Neuronal stem cell (in vitro differentiated cells): ENCODE measurements at regions not wholly inside any gene's neighbourhood (a gene's known extent, or its start where the extent isn't known, plus 50 kb on each side); places are given as distances from the start of the nearest gene placed in this dataset.
A peak's percentile ranks its signal among the peaks of the same experiment; 100 is the strongest.

Experiments
- DNase-seq: peaks from one replicate; pipeline ENCODE4 v3.0.0-alpha.2; 2013; ENCODE audit warnings: low spot score
- H2AFZ ChIP-seq: one replicate; pipeline ENCODE4 v1.6.1; 2013; ENCODE audit warnings: mild to moderate bottlenecking, low read length, inconsistent platforms
- H2AK5ac ChIP-seq: 2 replicates; pipeline ENCODE4 v1.6.1; 2013; ENCODE audit warnings: low read depth, mild to moderate bottlenecking, inconsistent platforms, low read length, moderate library complexity, mixed read lengths
- H2BK120ac ChIP-seq: 2 replicates; pipeline ENCODE4 v1.6.1; 2013; ENCODE audit warnings: low read depth, mild to moderate bottlenecking, inconsistent platforms, low read length, moderate library complexity, mixed read lengths
- H2BK12ac ChIP-seq: one replicate; pipeline ENCODE4 v1.6.1; 2013; ENCODE audit warnings: low read length, inconsistent platforms
- H2BK15ac ChIP-seq: 2 replicates; pipeline ENCODE4 v1.6.1; 2013; ENCODE audit warnings: mild to moderate bottlenecking, low read length, inconsistent platforms, mixed read lengths
- H2BK5ac ChIP-seq: one replicate; pipeline ENCODE4 v1.6.1; 2013; ENCODE audit warnings: inconsistent platforms, mild to moderate bottlenecking, low read length, moderate library complexity
- H3K14ac ChIP-seq: one replicate; pipeline ENCODE4 v1.6.1; 2013; ENCODE audit warnings: low read length, inconsistent platforms
- H3K18ac ChIP-seq: 2 replicates; pipeline ENCODE4 v1.6.1; 2013; ENCODE audit warnings: low read length, inconsistent platforms
- H3K23ac ChIP-seq: 2 replicates; pipeline ENCODE4 v1.6.1; 2013; ENCODE audit warnings: low read depth, mild to moderate bottlenecking, mixed read lengths, low read length, inconsistent platforms; ENCODE audit not compliant: poor library complexity
- H3K27ac ChIP-seq: replicated peaks from 3 replicates; pipeline ENCODE4 v1.5.1; 2013; ENCODE audit warnings: low read length, inconsistent platforms
- H3K27me3 ChIP-seq, 3 experiments: 2 replicates each; pipeline ENCODE4 v1.6.1; 2013; ENCODE audit warnings: low read length in 3 of 3, mild to moderate bottlenecking in 2 of 3, inconsistent platforms in 1 of 3, low read depth in 1 of 3, mixed read lengths in 1 of 3, moderate library complexity in 1 of 3; ENCODE audit not compliant: control insufficient read depth in 3 of 3, insufficient read depth in 3 of 3
- H3K36me3 ChIP-seq, 2 donors: replicated peaks in 1 of 2; 2 replicates each; pipeline ENCODE4 v1.6.1; 2013; ENCODE audit warnings: low read length in 2 of 2; ENCODE audit not compliant: control insufficient read depth in 2 of 2, insufficient read depth in 2 of 2
- H3K4ac ChIP-seq: 2 replicates; pipeline ENCODE4 v1.6.1; 2013; ENCODE audit warnings: inconsistent platforms, mild to moderate bottlenecking, low read length, moderate library complexity
- H3K4me1 ChIP-seq, 2 donors: 1 replicate in 1 of 2; 2 replicates in 1 of 2; pipeline ENCODE4 v1.6.1; 2013; ENCODE audit warnings: low read length in 2 of 2, low read depth in 1 of 2; ENCODE audit not compliant: control insufficient read depth in 2 of 2, insufficient read depth in 1 of 2
- H3K4me2 ChIP-seq: one replicate; pipeline ENCODE4 v1.6.1; 2013; ENCODE audit warnings: mild to moderate bottlenecking, low read length, inconsistent platforms; ENCODE audit not compliant: insufficient read depth, poor library complexity, severe bottlenecking
- H3K4me3 ChIP-seq, 2 donors: 2 replicates each; pipeline ENCODE4 v1.5.1; 2013; ENCODE audit warnings: low read length in 2 of 2, mild to moderate bottlenecking in 2 of 2, inconsistent platforms in 1 of 2, moderate library complexity in 1 of 2
- H3K79me1 ChIP-seq: one replicate; pipeline ENCODE4 v1.6.1; 2013; ENCODE audit warnings: low read depth, mild to moderate bottlenecking, inconsistent platforms, low read length, moderate library complexity
- H3K9ac ChIP-seq: one replicate; pipeline ENCODE4 v1.6.1; 2013; ENCODE audit warnings: mild to moderate bottlenecking, low read depth, low read length, inconsistent platforms; ENCODE audit not compliant: poor library complexity
- H3K9me3 ChIP-seq, 2 donors: replicated peaks in 1 of 2; 2 replicates each; pipeline versions ENCODE3 to v1.6.1; 2013; ENCODE audit warnings: low read length in 2 of 2, mild to moderate bottlenecking in 2 of 2, inconsistent platforms in 1 of 2, low read depth in 1 of 2, mixed read lengths in 1 of 2, moderate library complexity in 1 of 2; ENCODE audit not compliant: control insufficient read depth in 2 of 2, insufficient read depth in 1 of 2
- H4K8ac ChIP-seq: one replicate; pipeline ENCODE4 v1.6.1; 2013; ENCODE audit warnings: low read depth, mild to moderate bottlenecking, inconsistent platforms, low read length, moderate library complexity
- H4K91ac ChIP-seq: one replicate; pipeline ENCODE4 v1.6.1; 2013; ENCODE audit warnings: low read length, low read depth, mild to moderate bottlenecking, inconsistent platforms; ENCODE audit not compliant: poor library complexity
- WGBS, 2 donors: extraction: QIAGEN DNeasy Blood & Tissue Kit; methylation state at CpG; one replicate each; pipeline ENCODE4 v1.1.7; 2013; ENCODE audit warnings: missing lambda C conversion rate in 2 of 2, mixed read lengths in 1 of 2; ENCODE audit not compliant: insufficient read length in 2 of 2, insufficient replicate concordance in 1 of 2; ENCODE audit errors: extremely low coverage in 2 of 2; 5-methylcytosine and 5-hydroxymethylcytosine counted together

GRCh38 chr9:16029796-16030363 lies 477.0 kb downstream of the CCDC171 start:
- Histone ChIP-seq H2AFZ (no peak overlapping the region), H4K8ac (no peak overlapping the region), H3K4me1 (no peaks in the 10 kb centered on the region), H3K4me2 (no peak overlapping the region), H3K79me1 (no peaks in the 10 kb centered on the region), H3K14ac (no peak overlapping the region), H3K18ac (no peak overlapping the region), H4K91ac (no peak overlapping the region), H2BK5ac (no peak overlapping the region), H2BK12ac (no peak overlapping the region), H3K9ac (no peak overlapping the region), H3K27me3 (no peaks in the 10 kb centered on the region), H3K4ac (no peak overlapping the region), H3K9me3 (no peaks in the 10 kb centered on the region), H3K36me3 (no peaks in the 10 kb centered on the region), H3K4me3 (no peak overlapping the region), H2BK15ac (no peak overlapping the region), H2AK5ac (no peak overlapping the region), H3K27ac (no peak overlapping the region), H3K23ac (no peak overlapping the region), H2BK120ac (no peak overlapping the region)
- no peak for DNase-seq
- WGBS, 2 donors, result no CpG with 5 or more reads among the region's 3 CpGs

- Histone ChIP-seq H2BK15ac (no peak overlapping the region), H3K14ac (no peak overlapping the region), H3K79me1 (no peaks in the 10 kb centered on the region), H2AK5ac (no peak overlapping the region), H2AFZ (no peak overlapping the region), H3K27me3 (no peaks in the 10 kb centered on the region), H2BK5ac (no peak overlapping the region), H4K8ac (no peak overlapping the region), H3K9ac (no peak overlapping the region), H3K36me3 (no peaks in the 10 kb centered on the region), H3K27ac (no peak overlapping the region), H3K4me1 (no peaks in the 10 kb centered on the region), H3K4ac (no peak overlapping the region), H2BK12ac (no peak overlapping the region), H3K9me3 (no peaks in the 10 kb centered on the region), H3K4me3 (no peak overlapping the region), H2BK120ac (no peak overlapping the region), H3K18ac (peak overlapping the region; percentile 31), H3K23ac (no peak overlapping the region), H4K91ac (no peak overlapping the region), H3K4me2 (no peak overlapping the region)
- no peak for DNase-seq
- WGBS, 2 donors, result no CpG with 5 or more reads among the region's 8 CpGs
Observed at GRCh38 chr9:16030528-16031185, 477.8 kb downstream of the CCDC171 start.

GRCh38 chr9:16031486-16031885 lies 478.6 kb downstream of the CCDC171 start:
- Histone ChIP-seq H3K4me2 (no peak overlapping the region), H2BK12ac (no peak overlapping the region), H3K79me1 (no peaks in the 10 kb centered on the region), H2AK5ac (no peak overlapping the region), H3K27me3 (no peaks in the 10 kb centered on the region), H2BK5ac (no peak overlapping the region), H3K14ac (peak overlapping the region; percentile 5), H3K9ac (no peak overlapping the region), H2AFZ (no peak overlapping the region), H3K27ac (no peak overlapping the region), H3K9me3 (no peaks in the 10 kb centered on the region), H3K4ac (peak overlapping the region; percentile 42), H3K36me3 (no peaks in the 10 kb centered on the region), H4K91ac (no peak overlapping the region), H2BK15ac (no peak overlapping the region), H4K8ac (no peak overlapping the region), H3K4me3 (no peak overlapping the region), H3K4me1 (no peaks in the 10 kb centered on the region), H3K23ac (no peak overlapping the region), H2BK120ac (peak overlapping the region; percentile 51), H3K18ac (peak overlapping the region; percentile 75)
- no peak for DNase-seq
- no CpG with 5 or more reads among the region's 2 CpGs for WGBS, 2 donors

- Histone ChIP-seq H2AFZ (no peak overlapping the region), H3K14ac (peak overlapping the region; percentile 5), H3K79me1 (no peaks in the 10 kb centered on the region), H3K27me3 (no peaks in the 10 kb centered on the region), H3K4me1 (no peaks in the 10 kb centered on the region), H4K91ac (no peak overlapping the region), H2BK5ac (no peak overlapping the region), H3K4me2 (no peak overlapping the region), H3K4ac (no peak overlapping the region), H3K27ac (no peak overlapping the region), H2BK120ac (no peak overlapping the region), H3K36me3 (no peaks in the 10 kb centered on the region), H3K4me3 (no peak overlapping the region), H2BK12ac (no peak overlapping the region), H2BK15ac (no peak overlapping the region), H3K23ac (no peak overlapping the region), H4K8ac (no peak overlapping the region), H3K9me3 (no peaks in the 10 kb centered on the region), H2AK5ac (no peak overlapping the region), H3K18ac (no peak overlapping the region), H3K9ac (no peak overlapping the region)
- WGBS, 2 donors, result no CpG with 5 or more reads among the region's 6 CpGs
- no peak for DNase-seq
Observed at GRCh38 chr9:16031971-16032370, 479.1 kb downstream of the CCDC171 start.
